Adrenal gland (tissue), 5 donors: ENCODE measurements at regions not wholly inside any gene's neighbourhood (a gene's known extent, or its start where the extent isn't known, plus 50 kb on each side); places are given as distances from the start of the nearest gene placed in this dataset.
"Not testable (repeated sequence)": the region's sequence is repeated elsewhere in the genome, so short reads cannot be mapped to it uniquely, and the experiment has no call there.

Experiments used
- CTCF ChIP-seq, 6 experiments: fragments of 450-650 bp in 4 of 6; fragments of 200-600 bp in 2 of 6; sonication (generic) in 1 of 6; IDR thresholded peaks; 1 replicate in 5 of 6; 2 replicates in 1 of 6; pipeline versions ENCODE4 v1.5.1 to v1.8.0; 2016 to 2021; ENCODE audit warnings: antibody characterized with exemption in 6 of 6, mild to moderate bottlenecking in 2 of 6, moderate library complexity in 1 of 6
- POLR2A ChIP-seq, 2 donors: fragments of 450-650 bp; IDR thresholded peaks; one replicate each; pipeline ENCODE4 v1.6.1; 2017; ENCODE audit warnings: antibody characterized with exemption in 2 of 2, mild to moderate bottlenecking in 2 of 2, moderate library complexity in 1 of 2
- donor health status: DM: no; HTN: no; CAD: no.

GRCh38 chr16:21549396-21549795 lies 50.0 kb upstream of the METTL9 start:
- TF ChIP-seq POLR2A, CTCF (IDR thresholded peaks at IDR 0.05): not testable (repeated sequence)
